HCT116 (cell line): ENCODE measurements at regions not wholly inside any gene's neighbourhood (a gene's known extent, or its start where the extent isn't known, plus 50 kb on each side); places are given as distances from the start of the nearest gene placed in this dataset.

Source experiments
- ATAC-seq: fragments of 200-7000 bp; cut with Tn5 transposase; 2 replicates; pipeline ENCODE4 v1.9.1; 2020; ENCODE audit warnings: mild to moderate bottlenecking, moderate library complexity
- BruUV-seq: library from RNA; stranded (reverse); fragments of 400-500 nt; replicated peaks from 2 replicates; lab custom pipeline; 2021; lab: Mats Ljungman, UMichigan
- CTCF ChIA-PET: fragments of 300-600 bp; sonication (Branson Sonifier 250); formaldehyde crosslinking; loops from one replicate; lab custom pipeline; 2021; ENCODE audit warnings: antibody characterized with exemption; lab: Charles Lee
- POLR2A ChIA-PET: fragments of 300-600, 350-600 bp; sonication (Branson Sonifier 250); formaldehyde crosslinking; loops from one replicate; lab custom pipeline; 2021; ENCODE audit warnings: antibody characterized with exemption; lab: Charles Lee
- RAD21 ChIA-PET, 2 experiments: fragments of 300-600 bp; sonication (Branson Sonifier 250); formaldehyde crosslinking; loops; one replicate each; lab custom pipeline; 2023; ENCODE audit warnings: low total read pairs in 2 of 2; ENCODE audit not compliant: uncharacterized antibody in 2 of 2, unreplicated experiment in 2 of 2, low non-redundant PET in 1 of 2; lab: Charles Lee
- DNase-seq: peaks from one replicate; pipeline ENCODE4 v3.0.0-alpha.2; 2010; ENCODE audit warnings: low read depth, low spot score
- H2AFZ ChIP-seq: fragments of 200-600 bp; shearing (Covaris generic), sonication (generic); 2 replicates; pipeline ENCODE4 v1.6.1; 2017; ENCODE audit warnings: low read depth, mixed run types, mixed read lengths, antibody characterized with exemption, low read length; ENCODE audit not compliant: poor library complexity, severe bottlenecking
- H3K27ac ChIP-seq: 2 replicates; pipeline ENCODE4 v1.5.1; 2012; ENCODE audit warnings: low read depth, low read length
- H3K27me3 ChIP-seq: fragments of 200-600 bp; sonication (generic); 2 replicates; pipeline ENCODE4 v1.6.1; 2016; ENCODE audit warnings: mixed run types, low read length, mixed read lengths; ENCODE audit not compliant: insufficient read depth
- H3K36me3 ChIP-seq, 2 experiments: fragments of 200-500 bp in 1 of 2; fragments of 200-600 bp in 1 of 2; sonication (Bioruptor generic) in 1 of 2; sonication (generic) in 1 of 2; 2 replicates each; pipeline versions ENCODE4 v1.5.1 to v1.6.1; 2014 to 2016; ENCODE audit warnings: low read length in 2 of 2, inconsistent platforms in 1 of 2, mixed read lengths in 1 of 2, mixed run types in 1 of 2; ENCODE audit not compliant: insufficient read depth in 2 of 2, control insufficient read depth in 1 of 2
- H3K4me1 ChIP-seq, 2 experiments: fragments of 200-600 bp in 1 of 2; sonication (generic) in 1 of 2; 2 replicates each; pipeline versions ENCODE4 v1.5.1 to v1.6.1; 2012 to 2017; ENCODE audit warnings: low read length in 2 of 2, inconsistent platforms in 1 of 2, mild to moderate bottlenecking in 1 of 2, mixed read lengths in 1 of 2, mixed run types in 1 of 2, moderate library complexity in 1 of 2; ENCODE audit not compliant: insufficient read depth in 2 of 2, control insufficient read depth in 1 of 2
- H3K4me2 ChIP-seq: fragments of 200-600 bp; sonication (generic); 2 replicates; pipeline ENCODE4 v1.6.1; 2017; ENCODE audit warnings: mixed run types, low read length, mixed read lengths
- H3K4me3 ChIP-seq, 2 experiments: fragments of 200-600 bp in 1 of 2; sonication (generic) in 1 of 2; replicated peaks in 1 of 2; 2 replicates each; pipeline ENCODE4 v1.5.1; 2011 to 2016; ENCODE audit warnings: low read length in 2 of 2, control low read depth in 1 of 2, low read depth in 1 of 2, mild to moderate bottlenecking in 1 of 2, mixed read lengths in 1 of 2, mixed run types in 1 of 2
- H3K79me2 ChIP-seq: fragments of 200-600 bp; sonication (generic); 2 replicates; pipeline ENCODE4 v1.6.1; 2017; ENCODE audit warnings: mild to moderate bottlenecking, mixed run types, low read length, moderate library complexity, mixed read lengths; ENCODE audit not compliant: insufficient read depth
- H3K9ac ChIP-seq: fragments of 200-600 bp; sonication (generic); 2 replicates; pipeline ENCODE4 v1.6.1; 2016; ENCODE audit warnings: low read length, mixed read lengths
- H3K9me2 ChIP-seq: fragments of 200-600 bp; sonication (generic), shearing (Covaris generic); 2 replicates; pipeline ENCODE4 v1.6.1; 2017; ENCODE audit warnings: mixed run types, mild to moderate bottlenecking, moderate library complexity; ENCODE audit not compliant: insufficient read depth
- H3K9me3 ChIP-seq, 2 experiments: fragments of 200-500 bp in 1 of 2; fragments of 200-600 bp in 1 of 2; sonication (Bioruptor generic) in 1 of 2; sonication (generic) in 1 of 2; 2 replicates each; pipeline ENCODE4 v1.6.1; 2014 to 2017; ENCODE audit warnings: low read length in 2 of 2, mixed read lengths in 2 of 2, inconsistent platforms in 1 of 2, low read depth in 1 of 2, mild to moderate bottlenecking in 1 of 2, mixed run types in 1 of 2, moderate library complexity in 1 of 2; ENCODE audit not compliant: control insufficient read depth in 1 of 2, insufficient read depth in 1 of 2
- H4K20me1 ChIP-seq: fragments of 200-600 bp; sonication (generic), shearing (Covaris generic); 2 replicates; pipeline ENCODE4 v1.6.1; 2017; ENCODE audit warnings: mixed run types, mild to moderate bottlenecking, moderate library complexity; ENCODE audit not compliant: insufficient read depth
- CEBPB ChIP-seq: IDR thresholded peaks from 2 replicates; pipeline ENCODE4 v1.6.1; 2012; ENCODE audit warnings: low read depth
- ELF1 ChIP-seq: IDR thresholded peaks from 2 replicates; pipeline ENCODE4 v1.6.1; 2012; ENCODE audit warnings: low read depth, borderline replicate concordance
- EZH2 ChIP-seq: fragments of 200-600 bp; sonication (generic); IDR thresholded peaks from 2 replicates; pipeline ENCODE4 v1.6.1; 2017; ENCODE audit warnings: antibody characterized with exemption, mixed run types
- RAD21 ChIP-seq: IDR thresholded peaks from 2 replicates; pipeline ENCODE4 v1.6.1; 2012; ENCODE audit warnings: low read depth, mild to moderate bottlenecking
- ZFX ChIP-seq: fragments of 450-650 bp; IDR thresholded peaks from 2 replicates; pipeline ENCODE4 v1.6.1; 2017
- intact Hi-C: fragments of 100-400 bp; cut with micrococcal nuclease; formaldehyde crosslinking; loops from 2 replicates; pipeline ENCODE4 v1.10.0; 2022
- TF ChIP-seq, protein P1 (sequence below): IDR thresholded peaks from 2 replicates; pipeline ENCODE4 v1.6.1; 2012
- TF ChIP-seq, protein P2 (sequence below), 3 experiments: fragments of 200-600 bp in 1 of 3; sonication (generic) in 1 of 3; IDR thresholded peaks in 2 of 3; conservative IDR thresholded peaks in 1 of 3; 2 replicates each; pipeline ENCODE4 v1.5.1; 2012 to 2017; ENCODE audit warnings: low read depth in 2 of 3, low read length in 2 of 3, antibody characterized with exemption in 1 of 3, borderline replicate concordance in 1 of 3, control low read depth in 1 of 3, mild to moderate bottlenecking in 1 of 3, mixed read lengths in 1 of 3, mixed run types in 1 of 3, moderate library complexity in 1 of 3; ENCODE audit not compliant: insufficient read depth in 1 of 3

GRCh38 chr11:34565417-34566207, 52.0 kb upstream of the ELF5 start:
- Histone ChIP-seq H3K27ac (no peak overlapping the region), H3K4me2 (peak overlapping the region; percentile 71)
- TF ChIP-seq, protein P1, sequence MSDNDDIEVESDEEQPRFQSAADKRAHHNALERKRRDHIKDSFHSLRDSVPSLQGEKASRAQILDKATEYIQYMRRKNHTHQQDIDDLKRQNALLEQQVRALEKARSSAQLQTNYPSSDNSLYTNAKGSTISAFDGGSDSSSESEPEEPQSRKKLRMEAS: no peak
- TF ChIP-seq EZH2 (no peak), RAD21 (peak; percentile 71), CEBPB (no peak), ZFX (no peak), ELF1 (no peak)
- TF ChIP-seq, protein P2, sequence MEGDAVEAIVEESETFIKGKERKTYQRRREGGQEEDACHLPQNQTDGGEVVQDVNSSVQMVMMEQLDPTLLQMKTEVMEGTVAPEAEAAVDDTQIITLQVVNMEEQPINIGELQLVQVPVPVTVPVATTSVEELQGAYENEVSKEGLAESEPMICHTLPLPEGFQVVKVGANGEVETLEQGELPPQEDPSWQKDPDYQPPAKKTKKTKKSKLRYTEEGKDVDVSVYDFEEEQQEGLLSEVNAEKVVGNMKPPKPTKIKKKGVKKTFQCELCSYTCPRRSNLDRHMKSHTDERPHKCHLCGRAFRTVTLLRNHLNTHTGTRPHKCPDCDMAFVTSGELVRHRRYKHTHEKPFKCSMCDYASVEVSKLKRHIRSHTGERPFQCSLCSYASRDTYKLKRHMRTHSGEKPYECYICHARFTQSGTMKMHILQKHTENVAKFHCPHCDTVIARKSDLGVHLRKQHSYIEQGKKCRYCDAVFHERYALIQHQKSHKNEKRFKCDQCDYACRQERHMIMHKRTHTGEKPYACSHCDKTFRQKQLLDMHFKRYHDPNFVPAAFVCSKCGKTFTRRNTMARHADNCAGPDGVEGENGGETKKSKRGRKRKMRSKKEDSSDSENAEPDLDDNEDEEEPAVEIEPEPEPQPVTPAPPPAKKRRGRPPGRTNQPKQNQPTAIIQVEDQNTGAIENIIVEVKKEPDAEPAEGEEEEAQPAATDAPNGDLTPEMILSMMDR (IDR thresholded peaks at IDR 0.05 in 2 of 3, conservative IDR thresholded peaks at IDR 0.05 in 1 of 3; ENCODE audit: borderline replicate concordance in 1 of 3, insufficient read depth in 1 of 3, low read depth in 2 of 3, low read length in 2 of 3): peak; percentile 52 to 89 (median 86); a peak in 5 of 6 replicates
- TF ChIP-seq, all 23 proteins: peak for 2
- Histone ChIP-seq H3K9ac (0 out of 2 replicates have a peak overlapping the region, but pooled peaks have one; percentile 29), H3K9me2 (no peaks in the 10 kb centered on the region), H4K20me1 (no peaks in the 10 kb centered on the region), H3K36me3 (no peaks in the 10 kb centered on the region), H3K9me3 (no peaks in the 10 kb centered on the region), H3K27me3 (no peaks in the 10 kb centered on the region), H3K79me2 (no peaks in the 10 kb centered on the region), H2AFZ (no peak overlapping the region), H3K4me3 (no peak overlapping the region), H3K4me1 (peaks cover 14 to 33% of the 10 kb centered on the region in 2 experiments)
- intact Hi-C loops: no loop called here
- ChIA-PET POLR2A (interaction anchor here (1.0 kb wide), 1 partner anchor 13 kb away, joined by 3 read pairs; no protein-coding TSS in a partner anchor), CTCF (interaction anchor here (0.8 to 2.3 kb wide), 9 partner anchors 7 to 334 kb away, joined by 3 to 13 read pairs (median 3); partner anchors contain the start of gene ELF5), RAD21 (no interaction called here)
- BruUV-seq: no TSS peak
- ATAC-seq (peak; percentile 70), DNase-seq (peak; percentile 32)
